ENCODE measurements at regions not wholly inside any gene's neighbourhood (a gene's known extent, or its start where the extent isn't known, plus 50 kb on each side); places are given as distances from the start of the nearest gene placed in this dataset.
"Not testable (repeated sequence)": the region's sequence is repeated elsewhere in the genome, so short reads cannot be mapped to it uniquely, and the experiment has no call there.

- no peak for FAIRE-seq
Measured at GRCh38 chr16:86945166-86945900, 367.0 kb downstream of the FOXL1 start.

- FAIRE-seq: no peak
Measured at GRCh38 chr16:86946396-86946795, 368.0 kb downstream of the FOXL1 start.

- FAIRE-seq: no peak
Measured at GRCh38 chr16:86946981-86947380, 368.6 kb downstream of the FOXL1 start.

- no peak for FAIRE-seq
Measured at GRCh38 chr16:86948046-86948445, 369.1 kb downstream of the C16orf95 start.

- FAIRE-seq: no peak
Measured at GRCh38 chr16:86949116-86949515, 368.1 kb downstream of the C16orf95 start.

GRCh38 chr16:86949630-86950029 is 367.6 kb downstream of the C16orf95 start:
- no peak for FAIRE-seq

- no peak for FAIRE-seq
Measured at GRCh38 chr16:86951041-86951822, 366.0 kb downstream of the C16orf95 start.

- FAIRE-seq: no peak
Measured at GRCh38 chr16:86951831-86952598, 365.2 kb downstream of the C16orf95 start.

- no peak for FAIRE-seq
Measured at GRCh38 chr16:86952769-86953168, 364.4 kb downstream of the C16orf95 start.

- no peak for FAIRE-seq
Measured at GRCh38 chr16:86953631-86954391, 363.4 kb downstream of the C16orf95 start.

GRCh38 chr16:86955136-86955855 is 361.9 kb downstream of the C16orf95 start:
- no peak for FAIRE-seq

- FAIRE-seq: no peak
Measured at GRCh38 chr16:86956437-86956836, 360.8 kb downstream of the C16orf95 start.

- FAIRE-seq: not testable (repeated sequence)
Measured at GRCh38 chr16:86957662-86958198, 359.5 kb downstream of the C16orf95 start.

GRCh38 chr16:86958423-86958822 is 358.8 kb downstream of the C16orf95 start:
- FAIRE-seq: no peak

GRCh38 chr16:86959091-86959651 is 358.0 kb downstream of the C16orf95 start:
- no peak for FAIRE-seq

GRCh38 chr16:86959729-86960128 is 357.5 kb downstream of the C16orf95 start:
- FAIRE-seq: no peak

GRCh38 chr16:86960266-86960665 is 356.9 kb downstream of the C16orf95 start:
- no peak for FAIRE-seq

- no peak for FAIRE-seq
Measured at GRCh38 chr16:86961171-86961601, 356.0 kb downstream of the C16orf95 start.

GRCh38 chr16:86962259-86962658 is 354.9 kb downstream of the C16orf95 start:
- no peak for FAIRE-seq

GRCh38 chr16:86962913-86963312 is 354.3 kb downstream of the C16orf95 start:
- no peak for FAIRE-seq

All from colon (tissue), 2 donors.